GM12892 (cell line): ENCODE measurements at regions not wholly inside any gene's neighbourhood (a gene's known extent, or its start where the extent isn't known, plus 50 kb on each side); places are given as distances from the start of the nearest gene placed in this dataset.

Experiments
- DNase-seq: peaks from one replicate; pipeline ENCODE4 v3.0.0; 2011; ENCODE audit not compliant: insufficient read length
- FAIRE-seq: peaks from 2 replicates; lab custom pipeline; 2011; peaks lifted over from hg19 to GRCh38; lab: Jason Lieb, UNC
- POLR2A ChIP-seq: IDR thresholded peaks from 2 replicates; pipeline ENCODE4 v1.6.1; 2011; ENCODE audit warnings: low read depth, low read length, control low read depth
- POLR2AphosphoS5 ChIP-seq: IDR thresholded peaks from 2 replicates; pipeline ENCODE4 v1.6.1; 2011; ENCODE audit warnings: low read depth, low read length, control low read depth
- TAF1 ChIP-seq: IDR thresholded peaks from 2 replicates; pipeline ENCODE4 v1.6.1; 2011; ENCODE audit warnings: low read depth, mild to moderate bottlenecking, control low read depth, low read length, borderline replicate concordance

DNA sequence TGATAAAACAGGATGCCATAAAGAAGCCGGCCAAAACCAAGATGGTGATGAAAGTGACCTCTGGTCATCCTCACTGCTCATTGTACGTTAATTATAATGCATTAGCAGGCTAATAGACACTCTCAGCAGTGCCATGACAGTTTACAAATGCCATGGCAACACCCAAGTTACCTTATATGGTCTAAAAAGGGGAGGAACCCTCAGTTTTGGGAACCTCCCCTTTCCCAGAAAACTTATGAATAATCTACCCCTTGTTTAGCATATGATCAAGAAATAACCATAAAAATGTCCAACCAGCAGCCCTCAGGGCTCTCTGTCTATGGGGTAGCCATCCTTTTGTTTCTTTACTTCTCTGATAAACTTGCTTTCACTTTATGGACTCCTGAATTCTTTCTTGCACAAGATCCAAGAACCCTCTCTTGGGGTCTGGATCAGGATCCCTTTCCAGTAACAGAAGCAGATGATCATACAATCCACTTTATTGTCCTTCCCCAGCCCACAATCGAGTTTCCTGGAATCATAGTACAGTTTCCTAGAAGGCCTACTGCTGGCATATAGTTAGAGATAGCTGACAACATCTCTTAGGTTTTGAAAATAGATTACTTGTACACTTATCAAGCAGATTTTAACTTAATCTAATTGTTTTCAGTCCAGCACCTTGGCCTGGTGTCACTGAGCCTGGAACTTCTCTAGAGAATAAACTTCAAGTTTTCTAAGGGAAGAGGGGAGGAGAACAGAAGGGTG is 266.7 kb upstream of the HMGA2 start:
- no peak for FAIRE-seq
- TF ChIP-seq POLR2A (no peak), TAF1 (no peak), POLR2AphosphoS5 (no peak)
- no peak for DNase-seq

DNA sequence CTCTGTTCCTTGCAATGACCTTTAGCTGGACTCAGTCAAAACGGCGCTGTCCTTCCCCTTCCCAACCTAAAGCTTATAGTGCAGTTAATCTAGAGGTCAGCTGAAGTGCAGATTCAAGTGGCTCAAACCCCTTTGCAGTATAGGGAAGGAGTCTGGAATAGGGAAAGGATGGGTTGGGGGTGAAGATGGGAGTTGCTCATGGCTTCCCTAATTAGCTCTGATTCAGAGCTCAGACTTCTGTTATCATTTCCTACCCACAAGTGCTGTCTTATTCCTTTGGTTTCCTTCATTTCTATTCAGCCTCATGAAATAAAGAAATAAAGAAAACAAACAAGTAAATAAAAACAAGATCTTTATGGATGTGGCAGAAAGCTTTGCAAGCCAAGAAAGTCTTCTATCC is 264.0 kb upstream of the HMGA2 start:
- TF ChIP-seq POLR2AphosphoS5, result no peak
- TF ChIP-seq TAF1, result no peak
- TF ChIP-seq POLR2A, result no peak
- FAIRE-seq (no peak), DNase-seq (no peak)

GRCh38 chr12:65561798-65562382 is 262.4 kb upstream of the HMGA2 start:
- no peak for FAIRE-seq
- no peak for DNase-seq
- TF ChIP-seq POLR2AphosphoS5 (no peak), POLR2A (no peak), TAF1 (no peak)

DNA sequence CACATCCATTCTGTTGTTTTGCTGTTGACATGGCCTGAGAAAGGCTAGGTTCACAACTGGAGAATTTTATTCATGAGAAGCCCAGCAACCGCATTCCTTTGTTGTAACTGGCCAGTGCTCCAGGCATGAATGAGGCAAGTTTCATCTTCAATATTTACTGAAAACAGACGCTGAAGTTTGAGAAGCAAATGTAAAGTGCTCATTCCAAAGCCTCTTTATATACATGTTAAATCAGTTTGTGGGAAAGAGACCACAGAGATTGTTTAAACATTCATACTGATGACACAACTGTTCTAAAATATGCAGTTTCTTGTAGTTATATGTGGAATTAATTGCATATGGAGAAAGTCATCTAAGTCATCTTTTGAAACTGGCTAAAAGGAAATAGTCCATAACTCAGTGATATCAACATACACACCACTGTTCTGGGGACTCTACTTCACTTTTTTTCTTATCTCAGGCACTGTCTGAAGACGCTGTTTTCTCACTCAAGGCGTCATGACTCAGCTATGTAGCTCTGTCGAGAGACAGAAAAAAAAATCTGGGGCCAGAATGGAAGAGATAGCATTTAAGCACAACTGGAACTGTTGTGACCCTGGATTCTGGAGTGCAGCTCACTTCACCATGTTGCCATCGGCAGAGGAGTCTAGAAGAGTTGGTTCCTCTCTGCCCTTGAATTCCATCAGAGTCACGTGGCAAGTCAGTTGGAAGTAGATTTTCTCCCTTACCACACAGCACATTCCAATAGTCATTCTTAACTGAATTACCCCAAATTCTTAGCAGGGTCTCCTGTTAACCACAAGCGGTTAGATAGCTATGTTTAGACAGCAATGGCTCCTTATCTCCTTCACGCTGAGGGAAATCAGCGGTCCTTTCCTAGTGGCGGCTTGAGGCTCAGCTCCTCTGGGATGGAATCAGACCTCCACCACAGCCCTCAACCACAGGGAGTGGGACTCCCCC is 258.4 kb upstream of the HMGA2 start:
- no peak for DNase-seq
- no peak for TF ChIP-seq TAF1
- TF ChIP-seq POLR2AphosphoS5, result no peak
- TF ChIP-seq POLR2A, result no peak
- FAIRE-seq, result no peak

DNA sequence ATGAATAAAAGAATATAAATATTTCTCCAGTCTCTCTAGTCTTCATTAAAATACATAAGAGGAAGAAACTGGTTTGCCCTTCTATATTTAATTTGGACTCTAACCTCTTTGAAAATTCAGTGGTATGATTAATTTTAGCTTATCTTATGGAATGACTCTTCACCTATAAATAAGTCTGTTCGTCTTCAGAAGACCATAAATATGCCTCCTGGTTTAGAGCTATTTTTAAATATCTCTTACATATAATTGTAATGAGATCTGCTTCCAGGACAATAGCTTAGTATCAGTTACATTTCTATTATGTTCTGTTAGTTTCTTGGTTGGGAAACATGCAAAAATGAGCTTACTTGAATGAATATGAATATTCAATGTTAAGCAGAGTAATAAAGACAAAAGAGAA is 257.5 kb upstream of the HMGA2 start:
- TF ChIP-seq POLR2AphosphoS5, result no peak
- TF ChIP-seq POLR2A, result no peak
- no peak for TF ChIP-seq TAF1
- DNase-seq (no peak), FAIRE-seq (no peak)

GRCh38 chr12:65567820-65568219 is 256.5 kb upstream of the HMGA2 start:
- DNase-seq (no peak), FAIRE-seq (no peak)
- TF ChIP-seq POLR2AphosphoS5 (no peak), POLR2A (no peak), TAF1 (no peak)

DNA sequence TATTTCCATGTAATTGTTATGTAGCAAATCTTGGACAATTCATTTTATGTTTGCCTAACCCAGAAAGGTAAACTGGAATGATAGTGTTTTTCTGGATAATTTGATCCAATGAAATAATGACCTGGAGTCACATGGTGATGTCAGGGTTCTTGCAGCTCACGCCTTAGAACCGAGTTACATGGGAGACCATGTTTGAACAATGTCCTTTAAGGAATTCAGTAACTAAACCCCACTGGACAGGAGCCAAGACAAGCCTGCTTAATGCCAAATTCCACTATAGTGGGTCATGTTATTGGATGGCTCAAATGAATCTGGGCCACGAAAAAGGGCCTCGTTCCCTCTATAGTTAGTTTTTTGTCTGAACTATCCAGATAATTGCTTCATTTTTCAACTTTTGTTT is 255.8 kb upstream of the HMGA2 start:
- TF ChIP-seq TAF1 (no peak), POLR2AphosphoS5 (no peak), POLR2A (no peak)
- DNase-seq, result no peak
- FAIRE-seq, result no peak

DNA sequence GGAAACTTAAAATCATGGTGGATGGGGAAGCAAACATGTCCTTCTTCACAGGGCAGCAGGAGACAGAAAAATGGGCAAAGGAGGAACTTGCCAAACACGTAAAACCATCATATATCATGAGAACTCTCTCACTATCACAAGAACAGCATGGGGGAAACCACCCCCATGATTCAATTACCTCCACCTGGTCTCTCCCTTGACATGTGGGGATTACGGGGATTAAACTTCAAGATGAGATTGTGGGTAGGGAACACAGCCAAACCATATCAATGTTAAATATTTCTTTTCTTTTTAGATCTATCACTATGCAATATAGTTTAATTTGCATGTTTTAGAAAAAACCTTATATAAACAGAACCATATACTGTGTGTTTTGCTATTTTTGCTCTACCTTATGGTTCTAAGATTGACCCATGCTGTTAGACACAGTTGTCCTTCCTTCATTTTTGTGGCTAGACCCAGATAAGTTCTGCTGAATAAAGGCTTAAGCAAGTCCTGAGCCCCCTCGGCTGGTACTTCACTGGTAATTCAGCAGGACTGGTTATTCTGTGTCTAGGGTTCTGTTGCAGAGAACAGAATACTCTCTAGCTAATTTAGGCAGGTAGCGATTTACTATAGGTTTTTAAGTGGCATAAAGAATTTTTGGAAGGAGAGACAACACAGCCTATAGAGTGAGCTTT is 253.7 kb upstream of the HMGA2 start:
- TF ChIP-seq POLR2A, result no peak
- TF ChIP-seq TAF1, result no peak
- no peak for TF ChIP-seq POLR2AphosphoS5
- FAIRE-seq (no peak), DNase-seq (no peak)

GRCh38 chr12:65574867-65575266 is 249.4 kb upstream of the HMGA2 start:
- no peak for TF ChIP-seq POLR2A
- TF ChIP-seq POLR2AphosphoS5, result no peak
- TF ChIP-seq TAF1, result no peak
- FAIRE-seq (no peak), DNase-seq (no peak)

DNA sequence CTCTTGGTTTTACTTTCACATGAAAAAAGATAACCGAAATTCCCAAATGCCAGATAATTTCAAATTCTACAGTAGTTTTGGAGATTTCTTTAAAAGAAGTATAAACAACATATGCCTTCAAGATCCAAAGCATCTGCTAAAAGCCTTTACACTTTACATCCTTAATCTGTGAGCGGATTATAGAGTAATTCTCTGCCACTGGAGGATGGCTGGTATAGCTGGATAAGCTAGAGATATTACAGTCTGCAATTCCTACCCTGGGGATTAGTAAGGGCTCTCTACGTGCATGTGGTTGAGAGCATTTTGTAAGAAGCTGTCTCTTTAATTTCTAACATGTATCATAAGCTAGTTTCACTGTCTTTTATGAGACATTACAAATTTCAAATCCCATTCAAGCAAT is 240.3 kb upstream of the HMGA2 start:
- no peak for FAIRE-seq
- no peak for TF ChIP-seq POLR2AphosphoS5
- TF ChIP-seq TAF1, result no peak
- no peak for TF ChIP-seq POLR2A
- DNase-seq, result no peak
